Neural crest cell (in vitro differentiated cells): ENCODE measurements at regions not wholly inside any gene's neighbourhood (a gene's known extent, or its start where the extent isn't known, plus 50 kb on each side); places are given as distances from the start of the nearest gene placed in this dataset.

Experiments used
- DNase-seq: peaks from one replicate; pipeline ENCODE4 v3.0.0; 2021; ENCODE audit warnings: low read depth, mixed read lengths, low spot score
- H3K27ac Mint-ChIP-seq: one replicate; pipeline ENCODE4 v1.8.0; 2021; ENCODE audit warnings: mild to moderate bottlenecking, mixed read lengths; ENCODE audit not compliant: unreplicated experiment
- H3K27me3 Mint-ChIP-seq: 2 replicates; pipeline ENCODE4 v1.8.0; 2021; ENCODE audit warnings: low read depth, mild to moderate bottlenecking, mixed read lengths
- H3K36me3 Mint-ChIP-seq: 2 replicates; pipeline ENCODE4 v1.8.0; 2021; ENCODE audit warnings: low read depth, mild to moderate bottlenecking, mixed read lengths
- H3K4me1 Mint-ChIP-seq: 2 replicates; pipeline ENCODE4 v1.8.0; 2021; ENCODE audit warnings: mixed read lengths
- H3K4me3 Mint-ChIP-seq: one replicate; pipeline ENCODE4 v1.8.0; 2021; ENCODE audit warnings: mild to moderate bottlenecking, mixed read lengths
- H3K9me3 Mint-ChIP-seq: 2 replicates; pipeline ENCODE4 v1.8.0; 2021; ENCODE audit warnings: mixed read lengths
- CTCF ChIP-seq: fragments of 200-600 bp; sonication (generic); conservative IDR thresholded peaks from 2 replicates; pipeline ENCODE4 v1.5.0; 2021; ENCODE audit warnings: antibody characterized with exemption, mild to moderate bottlenecking

DNA sequence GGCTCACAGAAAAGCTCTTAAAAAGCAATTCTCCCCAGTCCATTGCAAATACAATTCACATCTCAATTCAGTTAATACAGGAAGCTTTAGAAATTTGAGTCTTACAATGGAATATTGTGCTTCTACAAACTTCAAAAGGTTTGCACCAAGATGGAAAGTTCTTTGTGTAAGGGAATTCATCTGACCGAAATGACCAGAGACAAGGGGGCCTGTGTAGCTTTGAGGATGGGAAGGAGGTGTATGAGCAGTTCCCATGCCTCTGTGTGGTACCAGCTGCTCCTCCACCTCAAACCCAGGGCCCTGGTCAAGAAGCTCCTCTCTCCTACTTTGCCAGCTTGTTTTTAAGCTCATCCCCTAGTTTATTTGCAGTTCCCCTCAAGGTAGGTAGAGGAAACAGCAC, 312.8 kb upstream of the PKDCC start:
- no peaks in the 10 kb centered on the region for H3K36me3 Mint-ChIP-seq
- H3K4me1 Mint-ChIP-seq, result peaks cover 28% of the 10 kb centered on the region
- no peaks in the 10 kb centered on the region for H3K9me3 Mint-ChIP-seq
- DNase-seq, result no peak
- peak overlapping the region; percentile 8 for H3K4me3 Mint-ChIP-seq
- H3K27me3 Mint-ChIP-seq, result no peaks in the 10 kb centered on the region
- peak overlapping the region; percentile 95 for H3K27ac Mint-ChIP-seq
- TF ChIP-seq CTCF, result no peak

- DNase-seq, result no peak
- Mint-ChIP-seq H3K27me3 (no peaks in the 10 kb centered on the region), H3K9me3 (no peaks in the 10 kb centered on the region), H3K4me1 (peaks cover 28% of the 10 kb centered on the region), H3K36me3 (no peaks in the 10 kb centered on the region), H3K4me3 (no peak overlapping the region), H3K27ac (peak overlapping the region; percentile 95)
- TF ChIP-seq CTCF, result no peak
Observed at GRCh38 chr2:41735476-41735875, 312.3 kb upstream of the PKDCC start.

- no peak overlapping the region for H3K4me3 Mint-ChIP-seq
Observed at GRCh38 chr2:41736105-41736567, 311.7 kb upstream of the PKDCC start.

GRCh38 chr2:41736586-41736985, 311.2 kb upstream of the PKDCC start:
- Mint-ChIP-seq H3K4me3 (no peak overlapping the region), H3K36me3 (no peaks in the 10 kb centered on the region), H3K27ac (peak overlapping the region; percentile 4), H3K27me3 (no peaks in the 10 kb centered on the region), H3K4me1 (peaks cover 28% of the 10 kb centered on the region), H3K9me3 (no peaks in the 10 kb centered on the region)
- TF ChIP-seq CTCF, result no peak
- no peak for DNase-seq

More at GRCh38 chr2:41736105-41736567, 311.7 kb upstream of the PKDCC start:
- H3K9me3 Mint-ChIP-seq, result no peaks in the 10 kb centered on the region
- no peaks in the 10 kb centered on the region for H3K27me3 Mint-ChIP-seq
- no peak for DNase-seq
- TF ChIP-seq CTCF, result no peak
- H3K4me1 Mint-ChIP-seq, result peaks cover 28% of the 10 kb centered on the region
- peak overlapping the region; percentile 95 for H3K27ac Mint-ChIP-seq
- no peaks in the 10 kb centered on the region for H3K36me3 Mint-ChIP-seq

DNA sequence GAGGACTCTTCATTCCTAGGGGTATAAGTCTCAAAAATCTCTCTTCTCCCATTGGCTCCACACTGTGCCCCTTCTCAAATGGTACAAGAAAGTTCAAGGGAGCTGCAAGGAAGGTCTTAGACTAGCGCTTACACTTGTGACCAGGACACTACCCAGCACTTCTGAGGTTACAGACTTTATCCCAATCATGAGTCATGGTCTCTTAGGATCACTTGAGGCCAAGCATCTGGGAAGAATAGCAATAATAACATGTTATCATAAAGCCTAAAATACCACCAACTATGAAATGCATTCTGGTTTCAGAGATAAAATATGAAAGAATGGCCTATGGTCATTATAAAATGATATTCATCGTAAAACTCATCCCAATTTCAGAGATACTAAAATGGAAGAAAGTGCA, 309.9 kb upstream of the PKDCC start:
- Mint-ChIP-seq H3K4me1 (peaks cover 34% of the 10 kb centered on the region), H3K27me3 (no peaks in the 10 kb centered on the region), H3K4me3 (no peak overlapping the region), H3K27ac (no peak overlapping the region), H3K9me3 (no peaks in the 10 kb centered on the region), H3K36me3 (no peaks in the 10 kb centered on the region)
- DNase-seq, result no peak
- TF ChIP-seq CTCF, result no peak
